Loucy (cell line): ENCODE measurements at regions not wholly inside any gene's neighbourhood (a gene's known extent, or its start where the extent isn't known, plus 50 kb on each side); places are given as distances from the start of the nearest gene placed in this dataset.

Experiments
- H2AFZ ChIP-seq: fragments of 200-600 bp; sonication (generic); 2 replicates; pipeline ENCODE4 v1.6.0; 2016; ENCODE audit warnings: antibody characterized with exemption, mild to moderate bottlenecking, low read length, moderate library complexity
- H3F3A ChIP-seq: fragments of 200-600 bp; 2 replicates; pipeline ENCODE4 v1.6.0; 2016; ENCODE audit warnings: antibody characterized with exemption, low read depth, mild to moderate bottlenecking
- H3K27me3 ChIP-seq: fragments of 200-600 bp; sonication (generic); 2 replicates; pipeline ENCODE4 v1.6.1; 2014; ENCODE audit warnings: low read length, mild to moderate bottlenecking; ENCODE audit not compliant: insufficient read depth, poor library complexity, severe bottlenecking
- H3K36me3 ChIP-seq: fragments of 200-600 bp; sonication (generic); 2 replicates; pipeline ENCODE4 v1.6.1; 2016; ENCODE audit warnings: low read length; ENCODE audit not compliant: insufficient read depth
- H3K4me1 ChIP-seq: fragments of 200-600 bp; sonication (generic); 2 replicates; pipeline ENCODE4 v1.5.1; 2014; ENCODE audit warnings: low read length, mild to moderate bottlenecking; ENCODE audit not compliant: insufficient read depth, poor library complexity, severe bottlenecking
- H3K4me2 ChIP-seq: fragments of 200-600 bp; sonication (generic); 2 replicates; pipeline ENCODE4 v1.6.0; 2014; ENCODE audit warnings: antibody characterized with exemption, low read length, low read depth, mild to moderate bottlenecking; ENCODE audit not compliant: poor library complexity, severe bottlenecking
- H3K4me3 ChIP-seq: fragments of 200-600 bp; sonication (generic); 2 replicates; pipeline ENCODE4 v1.5.1; 2014; ENCODE audit warnings: low read length, mild to moderate bottlenecking, mixed read lengths; ENCODE audit not compliant: poor library complexity, severe bottlenecking
- H3K79me2 ChIP-seq: fragments of 200-600 bp; sonication (generic); 2 replicates; pipeline ENCODE4 v1.6.1; 2014; ENCODE audit warnings: low read length; ENCODE audit not compliant: insufficient read depth
- H3K9ac ChIP-seq: fragments of 200-600 bp; sonication (generic); 2 replicates; pipeline ENCODE4 v1.6.0; 2014; ENCODE audit warnings: mild to moderate bottlenecking, low read depth, low read length, moderate library complexity; ENCODE audit not compliant: poor library complexity, severe bottlenecking
- H3K9me2 ChIP-seq: fragments of 200-600 bp; sonication (generic); replicated peaks from 2 replicates; pipeline ENCODE4 v1.6.1; 2016; ENCODE audit warnings: low read depth, low read length, mixed read lengths
- H3K9me3 ChIP-seq: fragments of 200-600 bp; sonication (generic); 2 replicates; pipeline ENCODE4 v1.6.1; 2014; ENCODE audit warnings: mild to moderate bottlenecking, antibody characterized with exemption, low read length, low read depth; ENCODE audit not compliant: insufficient read depth
- H4K20me1 ChIP-seq: fragments of 200-600 bp; sonication (generic); 2 replicates; pipeline ENCODE4 v1.6.0; 2014; ENCODE audit warnings: antibody characterized with exemption, low read length, mild to moderate bottlenecking; ENCODE audit not compliant: insufficient read depth, poor library complexity, severe bottlenecking
- CTCF ChIP-seq: fragments of 200-600 bp; sonication (generic); conservative IDR thresholded peaks from 2 replicates; pipeline ENCODE4 v1.5.1; 2014; ENCODE audit warnings: mild to moderate bottlenecking, antibody characterized with exemption, low read length
- EZH2phosphoT487 ChIP-seq: fragments of 200-600 bp; IDR thresholded peaks from 2 replicates; pipeline ENCODE4 v1.6.1; 2018; ENCODE audit warnings: antibody characterized with exemption, mild to moderate bottlenecking, moderate library complexity, borderline replicate concordance

- Histone ChIP-seq H3K79me2 (no peaks in the 10 kb centered on the region), H3F3A (no peaks in the 10 kb centered on the region), H3K36me3 (no peaks in the 10 kb centered on the region), H3K9me2 (no peaks in the 10 kb centered on the region; the same call in 1 of the 2 replicates), H4K20me1 (no peaks in the 10 kb centered on the region), H3K4me3 (no peak overlapping the region), H3K27me3 (no peaks in the 10 kb centered on the region), H3K9me3 (no peaks in the 10 kb centered on the region; the same call in 1 of the 2 replicates), H3K4me1 (no peaks in the 10 kb centered on the region), H2AFZ (no peak overlapping the region), H3K9ac (no peak overlapping the region), H3K4me2 (no peak overlapping the region)
- no peak for TF ChIP-seq EZH2phosphoT487
- no peak for TF ChIP-seq CTCF
These were observed 508.4 kb downstream of the TFEC start for GRCh38 chr7:115522174-115522573.

- H3F3A ChIP-seq, result no peaks in the 10 kb centered on the region
- no peaks in the 10 kb centered on the region for H3K9me3 ChIP-seq
- H4K20me1 ChIP-seq, result no peaks in the 10 kb centered on the region
- no peak overlapping the region for H3K9ac ChIP-seq
- no peak overlapping the region for H3K4me2 ChIP-seq
- no peaks in the 10 kb centered on the region for H3K4me1 ChIP-seq
- TF ChIP-seq EZH2phosphoT487, result no peak
- TF ChIP-seq CTCF, result no peak
- H3K79me2 ChIP-seq, result no peaks in the 10 kb centered on the region
- H2AFZ ChIP-seq, result no peak overlapping the region
- H3K4me3 ChIP-seq, result no peak overlapping the region
- H3K36me3 ChIP-seq, result no peaks in the 10 kb centered on the region
- no peaks in the 10 kb centered on the region; the same call in 1 of the 2 replicates for H3K9me2 ChIP-seq
- H3K27me3 ChIP-seq, result no peaks in the 10 kb centered on the region
These were observed 514.2 kb downstream of the TFEC start for GRCh38 chr7:115516341-115516740.

- Histone ChIP-seq H3K27me3 (no peaks in the 10 kb centered on the region), H3K4me2 (no peak overlapping the region), H2AFZ (no peak overlapping the region), H3K9ac (no peak overlapping the region), H3K4me1 (no peaks in the 10 kb centered on the region), H3F3A (no peaks in the 10 kb centered on the region), H3K79me2 (no peaks in the 10 kb centered on the region), H3K9me3 (no peaks in the 10 kb centered on the region), H3K36me3 (no peaks in the 10 kb centered on the region), H3K9me2 (no peaks in the 10 kb centered on the region), H3K4me3 (no peak overlapping the region), H4K20me1 (no peaks in the 10 kb centered on the region)
- TF ChIP-seq CTCF (no peak), EZH2phosphoT487 (no peak)
These were observed 519.2 kb downstream of the TFEC start for GRCh38 chr7:115511330-115511729.
